ENCODE measurements at regions not wholly inside any gene's neighbourhood (a gene's known extent, or its start where the extent isn't known, plus 50 kb on each side); places are given as distances from the start of the nearest gene placed in this dataset.
"Not testable (repeated sequence)": the region's sequence is repeated elsewhere in the genome, so short reads cannot be mapped to it uniquely, and the experiment has no call there.

DNA sequence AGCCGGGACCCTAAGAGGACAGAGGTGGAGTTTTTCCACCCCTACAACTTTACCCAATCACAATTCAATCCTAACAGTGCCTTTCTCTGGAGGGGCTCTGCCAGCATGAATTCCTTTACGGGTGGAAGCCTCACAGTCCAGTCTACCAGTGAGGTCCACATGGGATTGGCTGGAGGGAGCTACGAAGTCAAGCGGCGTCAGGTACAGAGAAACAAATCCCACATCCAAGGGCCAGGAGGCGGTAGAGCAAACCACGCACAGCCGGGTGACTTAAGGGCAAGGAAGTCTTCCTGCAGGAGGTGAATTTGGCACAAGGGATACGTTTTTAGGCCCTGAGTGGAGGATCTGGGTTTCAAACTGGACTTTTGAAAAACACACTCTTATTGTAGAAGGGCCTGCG, 199.6 kb downstream of the UQCRFS1 start:
- no peak for DNase-seq (ENCODE audit: low read depth, low spot score)

DNA sequence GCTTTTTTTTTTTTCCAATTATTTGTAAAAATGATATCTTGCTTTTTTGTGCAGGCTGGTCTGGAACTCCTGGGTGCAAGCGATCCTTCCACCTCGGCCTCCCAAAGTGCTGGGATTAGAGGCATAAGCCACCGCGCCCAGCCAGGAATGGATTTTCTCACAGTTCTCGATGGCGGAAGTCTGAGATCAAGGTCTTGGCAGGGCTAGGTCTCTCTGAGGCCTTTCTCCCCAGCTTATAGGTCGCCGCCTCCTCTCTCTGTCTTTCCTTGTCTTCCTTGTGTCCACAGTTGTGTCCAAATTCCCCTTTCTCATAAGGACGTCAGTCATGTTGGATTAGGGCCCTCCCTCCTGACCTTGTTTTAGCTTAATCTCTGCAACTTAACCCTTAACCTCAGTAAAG, 200.5 kb downstream of the UQCRFS1 start:
- DNase-seq (ENCODE audit: low read depth, low spot score), result no peak

DNA sequence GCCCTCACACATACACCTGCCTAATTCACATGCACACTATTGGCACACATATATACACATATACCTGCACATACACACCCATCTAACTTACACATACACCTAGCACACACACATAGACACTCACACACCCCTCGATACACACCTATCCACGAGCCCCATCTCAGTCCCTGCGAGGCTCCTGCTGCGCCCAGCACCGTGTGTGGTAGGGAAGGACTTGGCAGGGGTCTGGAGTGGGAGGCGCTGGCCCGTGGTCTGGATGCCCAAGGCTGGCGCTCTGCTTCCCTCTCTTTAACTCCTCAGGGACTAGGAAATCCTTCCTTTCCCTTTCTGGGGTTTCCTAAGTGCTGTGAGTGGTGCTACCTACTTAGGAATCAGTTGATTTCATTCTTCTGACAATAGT, 202.7 kb downstream of the UQCRFS1 start:
- DNase-seq (ENCODE audit: low read depth, low spot score), result no peak

DNA sequence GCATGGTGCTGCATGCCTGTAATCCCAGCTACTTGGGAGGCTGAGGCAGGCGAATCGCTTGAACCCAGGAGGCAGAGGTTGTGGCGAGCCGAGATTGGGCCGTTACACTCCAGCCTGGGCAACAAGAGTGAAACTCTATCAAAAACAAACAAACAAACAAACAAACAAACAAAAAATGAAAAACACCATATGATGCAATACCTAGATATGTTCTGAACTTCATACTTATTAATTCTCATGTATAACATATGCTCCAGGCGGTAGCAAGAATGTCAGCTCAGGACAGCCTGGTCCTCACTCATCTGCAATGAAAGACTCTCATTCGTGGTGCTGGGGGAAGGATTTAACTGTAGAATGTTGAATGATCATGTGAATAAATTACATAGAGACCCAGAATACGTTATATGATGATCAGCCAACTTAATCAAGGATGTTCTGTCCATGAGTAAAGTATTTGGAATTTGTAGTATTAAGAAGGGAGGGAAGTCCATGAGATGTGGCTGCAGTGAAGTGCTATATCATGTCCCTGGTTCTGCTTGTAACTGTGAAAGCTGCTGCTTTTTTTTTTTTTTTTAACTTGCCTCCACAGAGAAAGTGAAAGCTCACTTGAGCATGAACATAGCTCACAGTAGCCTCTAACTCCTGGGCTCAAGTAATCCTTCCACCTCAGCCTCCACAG, 206.8 kb downstream of the UQCRFS1 start:
- DNase-seq (ENCODE audit: low read depth, low spot score), result no peak

DNA sequence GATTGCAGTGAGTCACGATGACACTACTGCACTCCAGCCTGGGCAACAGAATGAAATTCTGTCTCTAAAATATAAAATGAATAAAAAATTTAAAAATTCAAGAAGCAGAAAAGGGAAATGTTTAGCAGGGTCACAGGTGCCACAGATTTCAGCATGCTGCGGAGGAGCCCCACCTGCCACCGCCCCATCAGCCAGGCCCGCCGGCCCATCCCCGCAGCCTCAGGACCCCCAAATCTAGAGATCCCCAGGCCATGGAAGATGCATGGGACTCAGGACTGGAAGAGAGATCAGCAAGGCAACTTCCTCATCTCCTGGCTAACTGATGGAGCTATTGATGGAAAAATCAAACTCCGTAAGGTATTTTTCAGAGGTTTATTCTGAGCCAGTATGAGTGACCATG, 208.2 kb downstream of the UQCRFS1 start:
- DNase-seq (ENCODE audit: low read depth, low spot score), result no peak

DNA sequence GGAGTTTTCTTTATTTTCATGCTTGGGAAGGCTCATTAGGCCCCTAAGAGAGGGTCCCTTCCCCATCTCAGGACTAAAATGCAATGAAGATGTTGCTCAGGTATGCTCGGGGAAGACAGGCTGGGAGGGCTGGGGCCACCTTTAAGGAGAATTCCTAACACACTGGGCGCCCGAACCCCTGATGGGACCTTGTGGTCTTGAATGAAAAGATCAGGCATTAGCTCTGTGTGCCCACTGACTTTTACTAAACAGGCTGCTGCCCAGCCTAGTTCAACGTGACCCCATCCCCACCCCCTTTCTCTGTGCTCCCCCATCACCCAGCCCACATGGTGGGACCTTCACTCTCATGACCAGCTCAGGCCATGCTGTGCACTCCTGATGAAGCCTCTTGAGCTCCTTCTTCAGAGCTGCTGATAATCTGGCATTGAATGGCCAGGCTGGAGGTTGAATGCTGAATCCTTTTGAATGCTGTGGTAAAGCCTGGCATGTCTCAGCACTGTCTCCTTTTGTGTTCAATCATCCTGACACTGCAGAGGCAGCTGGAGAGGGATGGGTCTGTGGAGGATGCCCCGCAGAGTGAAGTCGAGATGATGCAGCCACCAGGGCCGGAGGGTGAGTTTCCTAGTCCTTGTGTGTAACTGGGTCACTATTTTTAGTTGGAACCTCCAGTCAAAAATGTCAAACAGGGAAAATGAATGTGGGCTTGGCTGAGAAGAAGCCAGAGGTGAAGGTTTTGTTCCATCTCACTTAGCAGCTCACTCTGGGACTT, 209.1 kb downstream of the UQCRFS1 start:
- no peak for DNase-seq (ENCODE audit: low read depth, low spot score)

DNA sequence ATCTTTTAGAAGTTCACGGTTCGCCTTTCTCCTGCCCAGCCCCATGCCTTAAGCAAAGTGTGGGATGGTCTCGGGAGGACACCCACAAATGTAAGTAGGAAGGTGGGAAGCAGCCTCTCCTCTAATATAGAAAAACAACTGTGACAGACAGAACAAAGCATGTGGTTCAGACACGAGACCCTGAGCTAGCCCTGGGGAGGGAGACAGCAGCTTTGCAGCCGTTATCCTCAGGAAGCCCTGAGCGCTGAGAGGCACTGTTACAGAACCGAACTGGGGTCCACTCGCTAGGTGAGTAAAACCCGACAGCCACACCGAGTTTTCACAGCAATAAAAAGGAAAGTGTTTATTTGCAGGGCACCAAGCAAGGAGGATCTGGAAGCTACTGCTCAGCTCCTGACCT, 210.6 kb downstream of the UQCRFS1 start:
- DNase-seq (ENCODE audit: low read depth, low spot score), result no peak

DNA sequence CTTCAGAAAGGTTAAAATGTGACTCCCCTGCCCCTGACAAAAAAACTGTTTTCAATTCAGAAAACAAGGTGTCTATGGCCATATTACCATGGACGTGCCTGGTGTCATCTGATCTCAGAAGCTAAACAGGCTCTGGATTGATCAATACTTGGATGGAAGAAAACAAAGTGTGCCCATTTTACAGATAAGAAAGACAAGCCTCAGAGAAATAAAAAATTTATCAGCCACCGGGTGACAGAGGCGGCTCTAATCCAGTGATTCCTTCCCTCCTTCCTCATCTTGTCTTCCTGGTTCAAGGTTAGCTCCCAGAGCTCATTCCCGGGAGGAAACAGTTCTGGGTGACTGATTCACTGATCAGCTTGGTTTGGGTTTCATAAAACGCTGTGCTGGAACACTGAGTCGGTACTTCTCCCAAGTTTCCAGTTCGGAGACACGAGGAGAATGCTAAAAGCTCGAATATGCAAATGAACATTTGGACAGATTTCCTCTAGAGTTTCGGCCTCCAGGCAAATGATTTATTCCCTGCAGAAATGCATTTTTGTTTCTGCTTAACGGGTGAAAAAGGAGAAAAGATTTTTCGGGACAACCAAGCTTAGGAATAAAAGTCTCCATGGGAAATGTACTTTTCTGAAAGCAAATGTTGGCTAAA, 211.2 kb downstream of the UQCRFS1 start:
- no peak for DNase-seq (ENCODE audit: low read depth, low spot score)

DNA sequence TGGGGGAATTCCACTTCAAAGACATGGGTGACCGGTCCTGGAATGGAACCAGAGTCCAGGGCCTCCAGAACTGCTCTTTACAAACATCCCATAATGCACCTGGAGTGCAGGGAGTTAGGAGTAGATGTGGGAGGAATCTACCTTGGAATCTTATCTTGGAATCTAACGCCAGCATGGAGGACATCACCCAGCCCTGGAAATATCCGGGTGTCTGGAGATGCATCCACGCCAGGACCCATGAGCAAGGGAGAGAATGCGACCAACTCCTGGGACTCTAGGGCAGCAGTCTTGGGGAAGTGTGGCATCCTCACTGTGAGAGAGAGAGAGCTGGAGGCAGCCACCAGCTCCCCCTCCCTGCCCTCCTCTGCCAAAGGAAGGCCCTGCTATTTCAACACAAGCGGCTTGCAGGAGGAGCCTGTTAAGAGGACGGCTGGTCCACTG, 211.8 kb downstream of the UQCRFS1 start:
- DNase-seq (ENCODE audit: low read depth, low spot score), result no peak

DNA sequence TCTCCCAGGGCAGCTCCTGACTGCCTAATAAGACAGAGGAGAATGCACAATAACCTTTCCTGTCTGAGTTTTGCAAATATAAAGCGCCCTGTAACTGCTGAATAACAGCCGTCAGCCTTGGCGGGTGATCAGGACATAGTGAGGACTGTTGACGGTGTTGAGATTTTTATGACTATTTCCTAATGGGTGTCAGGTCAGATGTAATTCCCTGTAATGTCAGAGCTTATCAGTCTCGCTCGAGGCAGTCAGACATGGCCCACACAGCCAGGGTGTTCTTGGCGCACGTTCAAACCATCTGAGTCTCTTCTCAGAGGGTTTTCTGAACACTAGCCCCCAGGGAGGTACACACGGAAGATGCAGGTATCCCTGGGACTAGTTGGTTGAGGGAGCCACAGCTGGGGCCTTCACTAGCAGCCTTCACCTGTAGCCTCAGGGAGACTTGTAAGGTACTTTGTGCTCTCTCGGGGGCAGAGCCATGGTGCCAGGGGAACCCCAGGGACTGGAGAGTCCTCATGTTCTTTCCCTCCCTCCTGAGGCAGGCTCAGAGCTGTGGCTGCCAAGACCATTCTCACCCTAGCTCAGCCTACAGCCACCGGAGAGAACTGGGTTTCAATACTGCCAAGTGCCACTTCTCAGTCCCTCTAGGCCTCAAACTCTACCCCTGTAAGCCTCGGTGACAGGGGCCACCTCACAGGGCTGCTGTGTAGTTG, 213.1 kb downstream of the UQCRFS1 start:
- no peak for DNase-seq (ENCODE audit: low read depth, low spot score)

DNA sequence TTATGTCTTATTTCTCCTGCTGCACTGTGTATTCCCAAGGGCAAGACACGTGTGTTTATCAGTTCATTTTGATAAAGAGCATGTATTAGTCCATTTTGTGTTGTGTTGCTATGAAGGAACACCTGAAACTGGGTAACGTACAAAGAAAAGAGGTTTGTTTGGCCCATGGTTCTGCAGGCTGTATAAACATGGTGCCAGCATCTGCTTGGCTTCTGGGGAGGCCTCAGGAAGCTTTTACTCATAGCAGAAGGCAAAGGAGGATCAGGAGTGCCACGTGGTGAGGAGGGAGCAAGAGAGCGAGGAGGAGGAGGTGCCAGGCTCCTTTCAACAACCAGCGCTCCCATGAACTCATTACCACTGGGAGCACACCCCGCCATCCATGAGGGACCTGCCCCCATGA, 214.0 kb downstream of the UQCRFS1 start:
- no peak for DNase-seq (ENCODE audit: low read depth, low spot score)

DNA sequence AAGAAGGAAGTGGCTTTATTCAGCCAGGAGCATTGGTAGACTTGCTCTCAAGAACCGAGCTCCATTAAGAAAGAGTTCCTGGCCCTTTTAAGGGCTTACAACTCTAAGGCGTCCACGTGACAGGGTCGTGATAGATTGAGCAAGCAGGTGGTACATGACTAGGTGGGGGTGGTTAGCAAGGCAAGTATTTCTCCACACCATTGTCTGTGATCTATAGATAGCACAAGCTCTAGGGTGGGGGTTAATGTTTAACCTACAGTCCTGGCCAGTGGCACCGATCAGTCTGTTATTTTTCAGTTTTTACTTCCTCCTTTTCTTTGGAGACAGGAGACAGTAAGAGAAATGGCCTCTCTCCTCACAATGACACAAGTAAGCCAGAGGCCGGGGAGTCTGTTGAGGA, 215.1 kb downstream of the UQCRFS1 start:
- DNase-seq (ENCODE audit: low read depth, low spot score), result not testable (repeated sequence)

DNA sequence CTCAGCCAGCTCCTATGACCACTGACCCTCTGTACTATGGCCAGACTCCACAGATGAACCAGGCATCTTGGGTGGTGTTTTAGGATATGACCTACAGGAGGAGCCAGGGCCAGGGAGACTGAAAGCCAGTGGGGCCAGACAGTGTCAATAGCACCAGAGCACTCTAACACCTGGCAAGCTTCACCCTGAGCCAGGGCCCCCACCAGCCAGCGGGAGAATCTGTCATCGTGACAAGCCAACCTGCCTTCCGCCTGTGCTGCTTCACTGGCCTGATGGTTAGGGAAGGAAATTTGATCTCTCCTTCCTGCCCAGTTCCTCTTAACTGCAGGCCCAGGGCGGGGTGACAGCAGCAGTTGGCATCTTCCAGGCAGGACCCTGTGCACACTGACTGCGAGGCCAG, 222.4 kb downstream of the UQCRFS1 start:
- no peak for DNase-seq (ENCODE audit: low read depth, low spot score)

DNA sequence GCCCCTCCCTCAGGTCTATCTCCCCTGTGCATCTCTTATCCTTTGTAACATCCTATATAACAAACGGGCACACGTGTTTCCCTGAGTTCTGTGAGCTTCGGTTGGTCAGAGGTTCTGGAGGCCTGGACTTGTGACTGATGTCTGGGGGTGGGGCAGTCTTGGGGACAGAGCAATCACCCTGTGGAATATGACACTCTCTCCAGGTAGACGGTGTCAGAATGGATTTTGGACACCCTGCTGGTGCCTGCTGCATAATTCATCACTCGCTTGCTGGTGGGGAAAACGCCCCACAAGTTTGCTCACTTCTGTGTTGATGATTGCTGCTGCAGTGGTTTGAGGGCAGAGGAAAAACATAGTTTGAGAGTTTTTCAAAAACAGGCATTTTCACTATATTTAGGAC, 223.2 kb downstream of the UQCRFS1 start:
- DNase-seq (ENCODE audit: low read depth, low spot score), result no peak

DNA sequence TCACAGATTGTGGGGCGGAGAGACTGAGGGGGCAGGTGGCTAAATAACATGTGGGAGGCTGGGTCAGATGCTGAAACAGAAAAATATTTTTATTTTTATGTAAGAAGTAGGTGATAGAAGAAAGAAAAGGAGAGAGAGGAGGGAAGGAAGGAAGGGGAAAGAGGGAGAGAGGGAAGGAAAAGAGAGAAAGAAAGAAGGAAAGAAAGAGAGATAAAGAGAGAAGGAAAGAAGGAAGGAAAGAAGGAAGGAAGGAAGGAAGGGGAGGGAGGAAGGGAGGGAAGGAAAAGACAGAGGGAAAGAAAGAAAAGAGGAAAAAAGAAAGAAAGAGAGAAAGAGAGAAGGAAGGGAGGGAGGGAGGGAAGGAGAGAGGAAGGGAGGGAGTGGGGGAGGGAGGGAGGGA, 224.9 kb downstream of the UQCRFS1 start:
- DNase-seq (ENCODE audit: low read depth, low spot score), result no peak

DNA sequence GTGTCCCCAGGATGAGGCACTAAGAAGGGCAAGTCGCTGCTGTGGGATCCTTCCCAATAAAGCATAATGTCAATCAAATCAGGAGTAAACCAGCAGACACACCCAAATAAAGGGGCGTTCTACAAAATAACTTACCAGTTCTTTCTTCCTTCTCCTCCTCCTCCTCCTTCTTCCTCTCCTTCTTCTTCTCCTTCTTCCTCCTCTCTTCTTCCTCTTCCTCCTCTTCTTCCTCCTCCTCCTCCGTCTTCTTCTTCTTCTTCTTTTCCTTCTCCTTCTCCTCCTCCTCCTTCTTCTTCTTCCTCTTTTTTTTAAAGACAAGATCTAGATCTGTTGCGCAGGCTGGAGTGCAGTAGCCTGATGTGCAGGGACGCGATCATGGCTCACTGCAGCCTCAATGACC, 225.8 kb downstream of the UQCRFS1 start:
- DNase-seq (ENCODE audit: low read depth, low spot score), result no peak

DNA sequence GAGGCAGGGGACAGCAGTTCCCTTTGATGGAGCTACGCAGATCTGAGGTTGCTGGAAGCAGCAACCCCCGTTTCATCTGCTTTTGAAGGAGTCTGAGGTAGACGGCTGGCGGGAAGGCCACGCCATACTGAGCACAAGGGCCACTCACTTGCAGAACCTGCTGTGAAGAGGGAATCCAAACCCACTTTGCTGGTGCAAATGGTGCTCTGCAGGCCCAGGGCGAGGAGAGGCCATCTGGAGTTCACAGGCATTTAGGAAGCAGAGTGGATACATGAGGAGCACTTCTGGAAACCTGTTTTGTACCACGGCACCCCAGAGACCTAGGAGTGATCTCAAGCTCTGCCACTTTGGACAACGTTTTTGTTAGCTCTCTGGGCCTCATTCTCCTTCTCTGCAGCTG, 227.8 kb downstream of the UQCRFS1 start:
- no peak for DNase-seq (ENCODE audit: low read depth, low spot score)

DNA sequence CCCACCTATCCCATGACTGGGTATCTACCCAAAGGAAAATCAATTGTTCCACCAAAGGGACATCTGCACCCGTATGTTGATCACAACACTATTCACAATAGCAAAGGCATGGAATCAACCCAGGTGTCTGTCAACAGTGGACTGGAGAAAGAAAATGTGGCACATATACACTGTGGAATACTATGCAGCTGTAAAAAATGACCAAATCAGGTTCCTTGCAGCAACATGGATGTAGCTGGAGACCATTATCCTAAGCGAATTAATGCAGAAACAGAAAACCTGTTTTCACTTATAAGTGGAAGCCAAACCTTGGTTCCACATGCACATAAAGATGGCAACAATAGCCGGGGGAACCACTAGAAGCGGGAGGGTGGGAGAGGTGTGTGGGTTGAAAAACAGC, 228.6 kb downstream of the UQCRFS1 start:
- no peak for DNase-seq (ENCODE audit: low read depth, low spot score)

DNA sequence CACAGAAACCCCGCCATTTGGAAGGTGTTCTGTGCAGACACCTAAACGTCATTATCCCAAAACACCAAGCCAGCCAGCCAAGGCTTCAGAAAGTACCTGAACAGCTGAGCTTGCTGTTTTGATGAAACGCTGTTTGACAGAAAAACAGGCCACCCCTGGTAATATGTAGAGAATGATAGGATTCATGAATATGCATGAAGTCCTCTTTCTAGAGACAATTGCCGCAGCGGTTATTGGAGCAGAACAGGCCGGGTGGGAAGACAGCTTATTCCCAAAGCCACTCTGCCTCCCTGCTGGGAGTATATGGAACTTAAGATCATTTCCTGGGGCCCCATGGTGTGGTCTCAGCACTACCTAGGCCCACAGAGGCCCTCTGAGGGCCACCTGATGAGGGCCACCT, 229.5 kb downstream of the UQCRFS1 start:
- no peak for DNase-seq (ENCODE audit: low read depth, low spot score)

DNA sequence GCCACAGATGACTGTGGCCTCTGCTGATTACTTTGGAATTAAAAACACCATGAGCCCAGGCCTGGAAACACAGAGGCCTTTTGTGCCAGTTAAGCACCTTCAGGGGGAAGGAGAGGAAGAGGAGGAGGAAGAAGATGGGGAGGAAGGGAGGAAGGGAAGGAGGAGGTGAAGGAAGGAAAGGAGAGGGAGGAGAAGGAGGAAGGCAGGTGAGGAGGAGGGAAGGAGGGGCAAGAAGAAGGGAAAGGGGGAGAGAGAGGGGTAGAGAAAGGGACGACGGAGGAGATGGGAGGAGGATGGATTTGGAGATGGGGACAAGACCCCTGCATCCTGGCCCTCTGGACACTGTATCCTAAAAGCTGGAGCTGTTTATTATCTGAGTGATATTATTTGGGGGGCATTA, 231.0 kb downstream of the UQCRFS1 start:
- DNase-seq (ENCODE audit: low read depth, low spot score), result no peak

DNA sequence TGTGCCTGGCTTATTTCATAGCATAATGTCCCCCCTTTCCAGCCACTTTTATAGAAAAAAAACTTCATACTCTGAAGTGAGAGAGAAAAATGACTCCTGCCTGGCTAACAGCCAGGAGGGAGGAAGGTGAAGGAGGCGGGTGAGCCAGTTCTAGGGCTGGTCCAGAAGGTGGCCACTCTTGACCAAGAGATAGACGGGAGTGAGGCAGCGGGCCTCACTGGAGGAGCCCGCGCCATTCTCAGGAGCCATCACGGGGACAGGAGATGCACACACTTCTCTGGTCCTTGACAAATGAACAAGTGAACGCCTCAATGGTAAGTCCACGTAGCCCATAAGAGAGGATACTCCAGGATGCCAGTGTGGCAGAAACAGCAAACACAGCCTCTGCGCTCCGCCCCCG, 231.4 kb downstream of the UQCRFS1 start:
- no peak for DNase-seq (ENCODE audit: low read depth, low spot score)

DNA sequence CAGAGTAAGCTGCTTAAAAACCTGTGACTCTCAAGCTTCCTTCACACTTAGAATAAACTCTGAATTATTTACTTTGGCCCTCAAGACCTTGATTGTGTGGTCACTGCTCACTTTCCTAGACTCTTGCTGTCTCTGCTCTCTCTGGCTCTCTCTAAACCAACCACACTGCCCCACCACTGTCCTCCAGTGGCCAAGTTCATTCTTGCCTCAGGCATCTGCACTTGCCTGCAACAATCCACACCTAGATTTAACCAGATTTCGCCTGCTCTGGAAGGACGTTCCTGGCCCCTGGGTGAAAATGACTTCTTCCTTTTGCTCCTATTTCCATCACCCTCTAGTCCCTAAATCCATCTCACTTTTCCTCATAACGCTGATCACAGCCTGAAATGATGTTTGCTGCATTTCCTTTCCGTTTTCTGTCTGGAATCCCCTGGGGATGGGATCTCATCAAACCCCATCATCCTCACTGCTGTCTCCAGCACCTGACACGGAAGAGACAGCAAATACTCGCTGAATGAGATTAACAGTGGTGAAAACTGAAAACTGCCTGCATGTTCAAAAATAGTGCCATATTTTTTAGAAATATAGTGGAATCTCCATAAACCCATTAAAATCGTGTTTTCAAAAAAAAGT, 232.6 kb downstream of the UQCRFS1 start:
- peak; percentile 20 for DNase-seq (ENCODE audit: low read depth, low spot score)

Measured in iPS DF 19.7 (cell line).